Stimulated activated CD4-positive, alpha-beta T cell treated with anti-CD3 and anti-CD28 coated beads, TNF-alpha, amount 100 ng/mL, for 4 hours (primary cell): ENCODE measurements at regions not wholly inside any gene's neighbourhood (a gene's known extent, or its start where the extent isn't known, plus 50 kb on each side); places are given as distances from the start of the nearest gene placed in this dataset.
"Not testable (repeated sequence)": the region's sequence is repeated elsewhere in the genome, so short reads cannot be mapped to it uniquely, and the experiment has no call there.

Experiments used
- DNase-seq, 3 experiments: peaks; one replicate each; pipeline ENCODE4 v3.0.0-alpha.2; 2020; ENCODE audit warnings: low read depth in 3 of 3

DNA sequence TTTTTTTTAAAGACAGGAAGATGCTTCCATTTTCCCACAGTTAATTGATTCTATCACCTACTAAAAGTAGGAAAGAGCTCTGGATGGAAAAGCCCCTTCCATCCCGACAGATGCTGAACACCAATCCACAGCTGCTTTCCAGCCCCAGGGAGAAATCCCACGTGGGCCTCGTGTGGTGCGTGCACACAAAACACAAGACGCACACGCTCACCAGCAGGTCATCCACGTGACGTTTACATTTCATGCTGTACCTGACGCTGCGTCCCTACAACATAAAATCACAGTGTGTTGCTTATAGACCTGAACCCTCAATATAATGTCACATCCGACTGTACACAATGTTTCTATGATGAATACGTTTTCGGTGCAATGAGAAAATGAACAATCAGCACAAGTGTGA, 50.2 kb upstream of the DACT2 start:
- no peak for DNase-seq

DNA sequence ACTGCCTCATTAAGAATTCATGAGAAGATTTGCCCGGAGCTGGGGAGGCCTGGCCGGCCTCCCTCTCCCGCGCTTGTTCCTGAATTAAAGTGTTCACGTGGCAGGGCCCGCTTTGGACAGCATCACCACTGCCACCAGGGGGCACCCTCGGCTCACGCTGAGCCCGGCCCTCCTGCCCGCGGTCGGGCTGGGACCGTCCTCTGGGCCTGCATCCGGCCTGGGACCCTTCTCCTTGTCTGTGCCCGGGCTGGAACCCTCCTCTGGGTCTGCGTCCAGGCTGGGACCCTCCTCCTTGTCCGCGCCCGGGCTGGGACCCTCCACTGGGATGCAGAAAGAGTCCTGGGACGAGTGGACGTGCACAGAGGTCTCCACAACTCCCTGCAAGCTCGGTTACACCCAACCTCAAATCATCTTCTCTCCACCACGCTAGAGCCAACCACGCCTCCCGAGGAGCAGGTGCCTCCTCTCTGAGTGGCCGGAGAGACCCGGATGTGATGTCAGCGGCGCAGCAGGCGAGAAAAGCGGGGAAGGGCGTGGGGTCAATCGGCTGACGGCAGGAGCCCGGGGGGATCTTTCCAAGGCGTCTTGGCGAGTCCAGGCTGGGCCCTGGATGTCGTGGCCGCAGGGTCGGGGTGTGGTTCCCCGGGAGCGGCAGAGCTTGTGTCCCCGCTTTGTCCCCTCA, 50.9 kb upstream of the DACT2 start:
- DNase-seq: peak in 2 of 3 experiments; percentile 9 to 37

GRCh38 chr6:168371185-168371584, 51.6 kb upstream of the DACT2 start:
- no peak for DNase-seq

- no peak for DNase-seq
Observed at GRCh38 chr6:168371618-168371980, 52.0 kb upstream of the DACT2 start.

DNA sequence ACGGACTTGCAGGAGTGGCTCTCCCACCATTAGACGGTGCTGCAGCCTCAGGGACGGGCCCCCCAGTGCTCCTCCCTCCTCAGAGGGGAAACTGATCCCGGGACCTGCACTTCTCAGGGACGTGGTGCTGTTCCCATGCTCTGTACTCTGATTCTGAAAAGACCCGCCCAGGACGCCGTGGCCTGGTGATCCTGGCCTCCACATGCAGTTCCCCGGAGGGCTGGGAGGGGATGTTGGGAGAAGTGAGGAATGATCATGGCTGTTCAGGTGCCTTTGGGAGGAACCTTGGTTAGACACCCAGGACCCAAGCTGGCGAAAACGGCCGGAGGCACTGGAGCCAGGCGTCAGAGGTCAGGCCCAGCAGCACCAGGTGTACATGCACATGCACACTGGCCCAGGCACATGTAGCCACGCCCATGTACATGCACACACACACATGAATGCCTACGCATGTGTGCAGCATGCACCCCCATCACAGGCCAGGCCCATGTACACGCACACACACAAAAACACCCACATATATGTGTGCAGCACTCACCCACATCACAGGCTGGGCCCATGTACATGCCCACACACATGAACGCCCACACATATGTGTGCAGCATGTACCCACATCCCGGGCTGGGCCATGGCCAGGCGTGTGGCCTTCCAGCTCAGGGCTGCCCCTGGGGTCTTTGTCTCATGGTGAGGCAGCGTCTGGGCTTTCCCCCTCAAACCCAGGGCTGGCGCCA, 52.6 kb upstream of the DACT2 start:
- no peak for DNase-seq

- no peak for DNase-seq
Observed at GRCh38 chr6:168372889-168373288, 53.3 kb upstream of the DACT2 start.

DNA sequence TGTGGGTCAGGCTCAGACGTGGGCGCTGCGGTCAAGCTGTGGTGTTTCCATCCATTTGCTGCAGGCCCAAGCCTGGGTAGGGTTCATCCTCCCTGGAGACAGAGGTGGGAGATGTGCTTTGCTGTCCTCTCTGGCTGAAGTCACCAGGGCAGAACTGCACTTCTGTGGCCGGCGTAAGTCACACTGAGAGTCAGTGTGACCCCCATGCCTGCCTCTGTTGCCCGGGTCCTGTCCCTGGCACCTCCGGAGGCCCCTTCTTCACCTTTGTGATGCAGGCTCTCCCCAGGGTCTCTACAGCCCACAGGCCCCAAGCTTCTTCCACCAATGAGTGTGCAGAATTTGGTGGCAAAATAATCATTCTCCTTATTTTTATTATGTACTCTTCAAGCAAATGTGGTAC, 53.8 kb upstream of the DACT2 start:
- DNase-seq: no peak

GRCh38 chr6:168374051-168374502, 54.5 kb upstream of the DACT2 start:
- DNase-seq: no peak

- DNase-seq: no peak
Observed at GRCh38 chr6:168374541-168375071, 55.0 kb upstream of the DACT2 start.

GRCh38 chr6:168376120-168376519, 56.5 kb upstream of the DACT2 start:
- no peak for DNase-seq

DNA sequence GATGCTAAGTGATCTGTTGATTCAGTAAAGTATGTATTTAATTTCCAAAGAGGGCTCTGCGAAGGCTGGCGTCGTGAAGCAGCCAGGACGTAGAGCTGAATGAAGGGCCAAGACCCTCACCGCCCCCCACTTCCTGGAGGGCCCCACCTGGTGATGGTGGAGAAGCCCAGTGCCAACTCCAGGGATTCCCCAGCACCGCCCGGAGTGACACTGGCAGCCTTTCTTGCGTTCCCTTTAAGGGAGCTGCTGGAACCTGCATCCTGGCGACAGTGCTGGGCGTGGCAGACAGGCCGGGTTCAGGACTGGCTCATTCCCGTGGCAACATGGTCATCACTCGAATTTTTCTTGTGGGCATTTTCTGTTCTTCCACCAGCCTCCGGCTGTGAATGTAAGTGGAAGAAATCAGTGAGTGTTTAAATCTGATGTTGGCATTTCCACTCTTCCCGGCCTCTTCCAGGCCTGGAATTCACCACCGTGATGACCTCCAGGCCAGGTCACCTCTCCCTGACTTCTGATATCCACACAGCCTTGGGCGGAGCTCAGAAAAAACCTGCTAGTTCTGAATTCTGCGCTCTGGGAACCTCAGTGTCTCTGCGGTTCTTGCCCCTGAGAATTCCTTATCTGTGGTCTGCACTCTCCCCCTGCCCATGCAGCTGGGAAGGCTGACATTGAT, 57.4 kb upstream of the DACT2 start:
- DNase-seq: no peak

DNA sequence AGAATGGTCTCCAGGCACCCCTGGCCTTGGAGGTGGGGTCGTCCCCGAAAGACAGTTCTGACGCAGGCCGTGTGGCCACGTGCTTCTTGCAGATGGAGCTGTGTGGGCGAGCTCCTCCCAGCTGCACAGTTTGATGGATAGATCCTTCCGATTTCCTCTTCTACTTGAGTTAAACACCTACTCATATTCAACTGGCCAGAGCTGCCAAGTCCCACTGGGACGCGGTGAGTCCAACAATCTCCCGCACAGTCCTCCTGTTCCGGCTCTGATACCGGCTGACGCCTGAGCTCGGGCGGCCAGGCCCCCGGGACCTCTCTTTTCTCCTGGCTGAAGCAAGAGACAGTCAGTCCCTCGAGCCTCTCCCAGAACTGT, 57.9 kb upstream of the DACT2 start:
- DNase-seq: no peak

DNA sequence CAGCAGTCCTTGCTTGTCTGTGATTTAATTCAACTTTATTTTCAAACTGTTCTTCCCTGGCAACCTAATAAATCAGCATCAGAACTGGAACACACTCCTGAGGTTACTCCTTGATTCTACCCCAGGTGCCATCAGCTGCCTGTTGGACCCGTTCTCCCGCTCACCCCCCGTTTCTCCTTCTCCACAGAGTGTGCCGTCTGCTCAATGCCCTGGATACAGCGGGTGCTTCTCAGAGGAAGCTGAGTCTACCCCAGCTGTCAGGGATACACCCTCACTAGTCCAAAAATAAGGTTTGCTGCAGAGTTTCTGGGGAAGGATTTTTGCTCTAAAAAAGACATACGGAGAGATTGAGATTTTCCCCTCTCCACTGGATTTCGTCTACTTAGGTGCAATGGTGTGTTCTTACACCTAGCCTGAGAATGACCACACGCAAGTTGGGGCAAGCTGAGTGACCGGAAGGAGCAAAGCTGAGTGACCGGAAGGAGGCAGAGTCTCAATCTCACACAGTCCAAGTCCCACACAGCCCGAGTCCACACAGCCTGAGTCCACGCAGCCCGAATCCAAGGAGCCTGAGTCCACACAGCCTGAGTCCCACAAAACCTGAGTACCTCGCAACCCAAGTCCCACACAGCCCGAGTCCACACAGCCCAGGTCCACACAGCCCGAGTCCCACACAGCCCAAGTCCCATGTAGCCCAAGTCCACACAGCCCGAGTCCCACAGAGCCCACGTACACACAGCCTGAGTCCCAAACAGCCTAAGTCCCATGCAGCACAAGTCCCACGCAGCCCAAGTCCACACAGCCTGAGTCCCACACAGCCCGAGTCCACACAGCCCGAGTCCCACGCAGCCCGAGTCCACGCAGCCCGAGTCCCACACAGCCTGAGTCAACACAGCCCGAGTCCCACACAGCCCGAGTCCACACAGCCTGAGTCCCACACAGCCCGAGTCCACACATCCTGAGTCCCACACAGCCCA, 58.6 kb upstream of the DACT2 start:
- no peak for DNase-seq

DNA sequence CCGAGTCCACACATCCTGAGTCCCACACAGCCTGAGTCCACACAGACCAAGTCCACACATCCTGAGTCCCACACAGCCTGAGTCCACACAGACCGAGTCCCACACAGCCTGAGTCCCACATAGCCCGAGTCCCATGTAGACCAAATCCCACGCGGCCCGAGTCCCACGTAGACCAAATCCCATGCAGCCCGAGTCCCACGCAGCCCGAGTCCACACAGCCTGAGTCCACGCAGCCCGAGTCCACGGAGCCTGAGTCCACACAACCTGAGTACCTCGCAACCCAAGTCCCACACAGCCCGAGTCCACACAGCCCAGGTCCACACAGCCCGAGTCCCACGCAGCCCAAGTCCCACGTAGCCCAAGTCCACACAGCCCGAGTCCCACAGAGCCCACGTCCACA, 60.0 kb upstream of the DACT2 start:
- not testable (repeated sequence) for DNase-seq

- not testable (repeated sequence) for DNase-seq
Observed at GRCh38 chr6:168380166-168380955, 60.6 kb upstream of the SMOC2 start.

- DNase-seq: no peak
Observed at GRCh38 chr6:168380956-168381605, 59.9 kb upstream of the SMOC2 start.

- DNase-seq: no peak
Observed at GRCh38 chr6:168381726-168382458, 59.1 kb upstream of the SMOC2 start.

GRCh38 chr6:168383062-168383854, 57.7 kb upstream of the SMOC2 start:
- DNase-seq: no peak
